ENCODE measurements at regions not wholly inside any gene's neighbourhood (a gene's known extent, or its start where the extent isn't known, plus 50 kb on each side); places are given as distances from the start of the nearest gene placed in this dataset.

GRCh38 chr12:84585776-84586395 lies 326.7 kb downstream of the SLC6A15 start:
- TF ChIP-seq CTCF (IDR thresholded peaks at IDR 0.05; ENCODE audit: low read depth, low read length, missing control alignments), result no peak
- H3K4me3 ChIP-seq (replicated peaks; ENCODE audit: low read depth, low read length), result no peak overlapping the region
- DNase-seq (ENCODE audit: extremely low read depth, low read depth), result peak; percentile 51

DNA sequence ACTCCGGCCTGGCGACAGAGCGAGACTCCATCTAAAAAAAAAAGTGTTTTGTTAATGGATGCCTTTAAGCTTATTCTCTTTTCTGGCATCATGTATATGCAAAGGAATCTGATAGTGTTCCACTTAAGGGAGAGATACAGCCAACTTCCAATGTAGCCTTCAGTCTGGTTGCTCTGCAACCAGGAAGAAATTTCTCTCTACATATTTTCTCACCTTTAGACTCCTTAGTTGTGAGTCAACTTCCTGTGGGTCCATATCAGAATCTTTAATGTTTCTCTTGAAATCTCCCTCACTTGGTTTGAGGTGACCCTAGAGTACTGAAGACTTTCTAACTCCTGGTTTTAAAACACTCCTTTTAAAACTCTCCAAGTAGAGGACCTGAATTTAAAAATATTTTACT lies 340.4 kb downstream of the SLC6A15 start:
- DNase-seq (ENCODE audit: extremely low read depth, low read depth), result no peak
- TF ChIP-seq CTCF (IDR thresholded peaks at IDR 0.05; ENCODE audit: low read depth, low read length, missing control alignments), result no peak
- no peak overlapping the region for H3K4me3 ChIP-seq (replicated peaks; ENCODE audit: low read depth, low read length)

DNA sequence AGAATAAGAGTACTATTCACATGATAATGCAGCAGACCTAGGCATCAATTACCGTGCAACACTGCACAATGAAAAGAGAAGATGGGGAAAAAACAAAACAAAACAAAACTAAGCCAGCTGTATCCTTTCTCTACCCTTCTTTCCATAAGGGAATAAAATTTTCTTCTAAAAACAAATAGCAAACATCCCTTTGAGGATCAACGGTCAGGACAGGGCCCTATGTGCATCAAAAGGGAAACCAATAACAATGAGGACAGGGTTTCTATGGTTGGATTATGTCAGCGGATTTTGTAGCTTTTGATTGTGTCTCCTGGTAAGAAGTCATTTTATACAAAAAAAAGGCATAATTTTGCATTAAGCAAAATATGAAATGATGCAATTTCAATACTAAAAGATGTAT lies 350.3 kb downstream of the SLC6A15 start:
- DNase-seq (ENCODE audit: extremely low read depth, low read depth), result no peak
- no peak for TF ChIP-seq CTCF (IDR thresholded peaks at IDR 0.05; ENCODE audit: low read depth, low read length, missing control alignments)
- H3K4me3 ChIP-seq (replicated peaks; ENCODE audit: low read depth, low read length), result no peak overlapping the region

DNA sequence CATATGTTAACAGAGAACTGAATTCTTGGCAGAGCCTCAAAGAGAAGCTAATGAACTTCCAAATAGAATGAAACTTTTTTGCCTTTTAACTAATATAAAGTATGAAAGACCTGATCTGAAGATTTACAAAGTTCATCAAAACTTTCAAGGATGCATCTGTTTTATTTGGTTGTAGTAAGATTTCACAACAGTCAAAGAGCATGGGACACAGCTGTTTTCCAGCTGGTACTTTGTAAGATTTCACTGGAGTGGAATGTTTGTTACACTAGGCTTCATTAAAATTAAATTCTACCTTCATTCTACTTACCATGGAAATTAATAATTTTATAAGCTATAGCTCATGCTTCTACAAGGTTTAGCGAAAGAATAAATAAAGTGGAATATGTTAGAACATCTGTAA lies 351.2 kb downstream of the SLC6A15 start:
- no peak for DNase-seq (ENCODE audit: extremely low read depth, low read depth)
- TF ChIP-seq CTCF (IDR thresholded peaks at IDR 0.05; ENCODE audit: low read depth, low read length, missing control alignments), result no peak
- H3K4me3 ChIP-seq (replicated peaks; ENCODE audit: low read depth, low read length), result no peak overlapping the region

DNA sequence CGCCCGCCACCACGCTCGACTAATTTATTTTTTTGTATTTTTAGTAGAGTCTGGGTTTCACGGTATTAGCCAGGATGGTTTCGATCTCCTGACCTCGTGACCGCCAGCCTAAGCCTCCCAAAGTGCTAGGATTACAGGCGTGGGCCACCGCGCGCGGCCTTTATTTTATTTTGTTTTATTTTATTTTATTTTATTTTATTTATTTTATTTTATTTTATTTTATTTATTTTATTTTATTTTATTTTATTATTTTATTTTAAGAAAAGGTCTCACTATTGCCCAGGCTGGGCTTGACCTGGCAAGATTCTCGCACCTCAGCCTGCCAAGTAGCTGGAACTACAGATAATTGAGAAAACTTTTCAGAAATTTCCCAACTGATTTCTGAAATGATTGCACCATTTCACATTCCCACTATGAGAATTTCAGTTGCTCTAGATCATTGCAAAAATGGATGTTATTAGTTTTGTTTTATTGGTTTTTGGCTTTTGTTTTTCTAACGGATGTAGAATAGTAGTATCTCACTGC lies 358.3 kb downstream of the SLC6A15 start:
- no peak for DNase-seq (ENCODE audit: extremely low read depth, low read depth)
- no peak overlapping the region for H3K4me3 ChIP-seq (replicated peaks; ENCODE audit: low read depth, low read length)
- TF ChIP-seq CTCF (IDR thresholded peaks at IDR 0.05; ENCODE audit: low read depth, low read length, missing control alignments), result no peak

DNA sequence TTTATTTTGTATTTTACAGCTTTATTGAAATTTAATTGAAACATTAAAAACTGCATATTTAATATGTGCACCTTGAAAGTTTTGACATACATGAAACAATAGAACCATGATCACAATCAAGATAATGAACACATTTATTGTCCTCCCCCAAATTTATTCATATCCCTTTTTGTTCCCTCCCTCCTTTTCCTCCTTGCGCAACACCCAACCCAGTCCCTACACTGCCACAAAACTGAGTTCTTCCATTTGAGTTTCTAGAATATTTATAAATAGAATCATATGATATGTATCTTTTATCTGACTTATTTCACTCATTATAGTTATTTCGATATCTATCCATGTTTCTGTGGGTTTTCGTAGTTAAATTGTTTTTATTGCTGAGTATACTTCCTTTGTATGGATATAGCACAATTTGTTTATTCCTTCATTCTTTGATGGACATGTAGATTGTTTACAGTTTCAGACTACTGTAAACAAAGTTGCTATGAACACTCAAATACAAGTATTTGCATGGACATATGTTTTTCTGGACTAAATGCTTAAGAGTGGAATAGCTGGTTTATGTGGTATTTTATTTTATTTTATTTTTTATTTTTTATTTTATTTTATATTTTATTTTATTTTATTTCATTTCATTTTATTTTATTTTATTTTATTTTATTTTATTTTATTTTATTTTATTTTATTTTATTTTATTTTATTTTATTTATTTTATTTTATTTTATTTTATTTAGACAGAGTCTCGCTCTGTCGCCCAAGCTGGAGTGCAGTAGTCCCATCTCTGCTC lies 359.1 kb downstream of the SLC6A15 start:
- DNase-seq (ENCODE audit: extremely low read depth, low read depth), result no peak
- H3K4me3 ChIP-seq (replicated peaks; ENCODE audit: low read depth, low read length), result no peak overlapping the region
- TF ChIP-seq CTCF (IDR thresholded peaks at IDR 0.05; ENCODE audit: low read depth, low read length, missing control alignments), result no peak
